Tibial nerve (tissue), 3 donors: ENCODE measurements at regions not wholly inside any gene's neighbourhood (a gene's known extent, or its start where the extent isn't known, plus 50 kb on each side); places are given as distances from the start of the nearest gene placed in this dataset.
"Not testable (repeated sequence)": the region's sequence is repeated elsewhere in the genome, so short reads cannot be mapped to it uniquely, and the experiment has no call there.

Source experiments
- POLR2A ChIP-seq, 2 donors: fragments of 450-650 bp; IDR thresholded peaks; one replicate each; pipeline ENCODE4 v1.6.1; 2017; ENCODE audit warnings: antibody characterized with exemption in 2 of 2, mild to moderate bottlenecking in 2 of 2, moderate library complexity in 2 of 2
- TF ChIP-seq, protein P1 (sequence below), 5 experiments: fragments of 200-600 bp in 3 of 5; fragments of 450-650 bp in 2 of 5; sonication (generic) in 3 of 5; IDR thresholded peaks; one replicate each; pipeline ENCODE4 v1.5.1; 2016 to 2019; ENCODE audit warnings: antibody characterized with exemption in 5 of 5, mild to moderate bottlenecking in 3 of 5, moderate library complexity in 2 of 5

DNA sequence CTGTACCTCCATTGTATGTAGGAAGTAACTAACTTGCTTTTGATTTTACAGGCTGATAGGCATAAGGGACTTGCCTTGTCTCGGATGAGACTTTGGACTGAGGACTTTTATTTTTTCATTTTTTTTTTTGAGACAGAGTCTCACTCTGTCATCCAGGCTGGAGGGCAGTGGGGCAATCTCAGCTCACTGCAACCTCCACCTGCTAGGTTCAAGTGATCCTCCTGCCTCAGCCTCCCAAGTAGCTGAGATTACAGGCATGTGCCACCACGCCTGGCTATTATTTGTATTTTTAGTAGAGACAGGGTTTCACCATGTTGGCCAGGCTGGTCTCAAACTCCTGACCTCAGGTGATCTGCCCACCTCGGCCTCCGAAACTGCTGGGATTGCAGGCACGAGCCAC is 80.2 kb upstream of the SYN3 start:
- TF ChIP-seq, protein P1, sequence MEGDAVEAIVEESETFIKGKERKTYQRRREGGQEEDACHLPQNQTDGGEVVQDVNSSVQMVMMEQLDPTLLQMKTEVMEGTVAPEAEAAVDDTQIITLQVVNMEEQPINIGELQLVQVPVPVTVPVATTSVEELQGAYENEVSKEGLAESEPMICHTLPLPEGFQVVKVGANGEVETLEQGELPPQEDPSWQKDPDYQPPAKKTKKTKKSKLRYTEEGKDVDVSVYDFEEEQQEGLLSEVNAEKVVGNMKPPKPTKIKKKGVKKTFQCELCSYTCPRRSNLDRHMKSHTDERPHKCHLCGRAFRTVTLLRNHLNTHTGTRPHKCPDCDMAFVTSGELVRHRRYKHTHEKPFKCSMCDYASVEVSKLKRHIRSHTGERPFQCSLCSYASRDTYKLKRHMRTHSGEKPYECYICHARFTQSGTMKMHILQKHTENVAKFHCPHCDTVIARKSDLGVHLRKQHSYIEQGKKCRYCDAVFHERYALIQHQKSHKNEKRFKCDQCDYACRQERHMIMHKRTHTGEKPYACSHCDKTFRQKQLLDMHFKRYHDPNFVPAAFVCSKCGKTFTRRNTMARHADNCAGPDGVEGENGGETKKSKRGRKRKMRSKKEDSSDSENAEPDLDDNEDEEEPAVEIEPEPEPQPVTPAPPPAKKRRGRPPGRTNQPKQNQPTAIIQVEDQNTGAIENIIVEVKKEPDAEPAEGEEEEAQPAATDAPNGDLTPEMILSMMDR (IDR thresholded peaks at IDR 0.05): not testable (repeated sequence)
- TF ChIP-seq POLR2A (IDR thresholded peaks at IDR 0.05): not testable (repeated sequence)
